BE2C (cell line): ENCODE measurements at regions not wholly inside any gene's neighbourhood (a gene's known extent, or its start where the extent isn't known, plus 50 kb on each side); places are given as distances from the start of the nearest gene placed in this dataset.
"Not testable (repeated sequence)": the region's sequence is repeated elsewhere in the genome, so short reads cannot be mapped to it uniquely, and the experiment has no call there.

Experiments used
- DNase-seq: peaks from one replicate; pipeline ENCODE4 v3.0.0-alpha.2; 2020
- H3K27me3 ChIP-seq: fragments of 250-450 bp; sonication (Bioruptor Pico); 2 replicates; pipeline ENCODE4 v1.5.1; 2020; ENCODE audit warnings: mild to moderate bottlenecking
- H3K36me3 ChIP-seq: fragments of 250-450 bp; sonication (Bioruptor Pico); 2 replicates; pipeline ENCODE4 v1.5.1; 2020; ENCODE audit warnings: mild to moderate bottlenecking
- H3K4me1 ChIP-seq: fragments of 250-450 bp; sonication (Bioruptor Pico); 2 replicates; pipeline ENCODE4 v1.5.1; 2020
- H3K4me3 ChIP-seq: 2 replicates; pipeline ENCODE4 v1.5.1; 2011; ENCODE audit warnings: low read depth, low read length
- H3K9me3 ChIP-seq: fragments of 250-450 bp; sonication (Bioruptor Pico); 2 replicates; pipeline ENCODE4 v1.5.1; 2020
- CTCF ChIP-seq: IDR thresholded peaks from 2 replicates; pipeline ENCODE4 v1.5.1; 2012; ENCODE audit warnings: mild to moderate bottlenecking, low read depth, low read length

GRCh38 chr11:112343368-112344039 lies 82.8 kb upstream of the PLET1 start:
- no peaks in the 10 kb centered on the region for H3K27me3 ChIP-seq
- H3K4me3 ChIP-seq = no peak overlapping the region
- no peak for DNase-seq
- H3K4me1 ChIP-seq = peaks cover 4% of the 10 kb centered on the region; the same call in 1 of the 2 replicates
- H3K36me3 ChIP-seq = no peaks in the 10 kb centered on the region
- no peaks in the 10 kb centered on the region for H3K9me3 ChIP-seq
- no peak for TF ChIP-seq CTCF

- no peak for DNase-seq
- H3K9me3 ChIP-seq = no peaks in the 10 kb centered on the region
- TF ChIP-seq CTCF = no peak
Observed at GRCh38 chr11:112344040-112344413, 83.4 kb upstream of the PLET1 start.

DNA sequence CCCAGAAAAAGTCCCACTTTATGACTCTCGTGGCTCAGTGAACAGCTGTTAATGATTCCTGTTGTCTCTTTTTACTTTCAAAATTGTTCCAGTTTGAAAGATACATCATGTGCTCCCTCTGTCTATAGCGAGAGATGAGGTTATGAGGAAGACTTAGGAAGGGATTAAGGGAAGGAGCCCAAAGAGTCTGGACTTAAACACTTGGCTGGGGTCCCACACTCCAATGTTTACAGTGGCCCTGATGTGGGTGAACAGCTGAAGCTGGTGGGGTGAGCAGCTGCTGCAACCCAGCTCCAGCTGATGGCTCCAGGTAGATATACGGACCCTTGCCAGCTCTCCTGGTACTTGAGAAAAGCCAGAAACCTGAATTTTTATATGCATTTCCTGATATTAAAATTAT lies 84.5 kb upstream of the PLET1 start:
- H3K4me1 ChIP-seq = peaks cover 4% of the 10 kb centered on the region; the same call in 1 of the 2 replicates
- no peaks in the 10 kb centered on the region for H3K27me3 ChIP-seq
- no peak for DNase-seq
- no peaks in the 10 kb centered on the region for H3K9me3 ChIP-seq
- H3K4me3 ChIP-seq = no peak overlapping the region
- no peak for TF ChIP-seq CTCF
- no peaks in the 10 kb centered on the region for H3K36me3 ChIP-seq

More at GRCh38 chr11:112344040-112344413, 83.4 kb upstream of the PLET1 start:
- H3K27me3 ChIP-seq = no peaks in the 10 kb centered on the region
- peaks cover 4% of the 10 kb centered on the region; the same call in 1 of the 2 replicates for H3K4me1 ChIP-seq
- no peak overlapping the region for H3K4me3 ChIP-seq
- no peaks in the 10 kb centered on the region for H3K36me3 ChIP-seq

DNA sequence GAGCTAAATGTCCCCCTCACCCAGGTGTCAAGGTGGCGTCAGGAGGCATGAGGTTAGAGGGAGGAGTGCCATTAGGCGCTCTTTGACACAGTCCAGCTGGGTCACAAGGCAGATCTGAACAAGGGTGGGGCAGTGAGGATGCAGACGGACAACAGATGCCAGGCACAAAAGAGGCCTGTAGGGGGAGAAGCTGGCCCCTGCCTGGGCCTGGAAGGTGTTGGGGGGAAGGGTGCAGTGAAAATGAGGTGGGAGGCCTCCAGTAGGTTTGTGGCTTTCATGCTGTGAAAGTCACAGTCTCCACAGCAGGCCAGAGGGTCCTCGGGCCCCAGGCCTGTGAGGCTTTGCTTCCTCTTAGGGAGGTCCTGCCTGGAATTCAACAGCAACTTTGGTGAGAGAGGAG lies 85.0 kb upstream of the PLET1 start:
- no peaks in the 10 kb centered on the region for H3K27me3 ChIP-seq
- H3K36me3 ChIP-seq = no peaks in the 10 kb centered on the region
- no peak overlapping the region for H3K4me3 ChIP-seq
- H3K9me3 ChIP-seq = no peaks in the 10 kb centered on the region
- peak; percentile 48 for TF ChIP-seq CTCF
- peaks cover 4% of the 10 kb centered on the region; the same call in 1 of the 2 replicates for H3K4me1 ChIP-seq
- peak; percentile 15 for DNase-seq

DNA sequence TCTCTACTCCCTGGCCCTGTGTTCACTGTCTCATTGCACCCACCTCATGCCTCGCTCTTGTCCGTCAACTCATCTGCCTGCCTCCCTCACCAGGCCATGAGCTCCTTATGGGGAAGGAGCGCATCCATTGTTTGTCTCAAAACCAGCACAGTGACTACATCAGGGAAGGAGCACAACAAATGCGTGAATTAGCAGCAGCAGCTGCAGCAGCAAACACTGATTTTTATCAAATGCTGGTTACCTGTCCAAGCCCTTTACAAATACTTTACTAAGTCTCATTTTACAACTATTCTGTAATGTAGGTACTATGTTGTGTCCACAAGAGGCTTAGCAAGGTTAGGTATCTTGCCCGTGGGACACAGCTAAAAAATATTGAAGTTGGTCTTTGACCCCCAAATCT lies 85.9 kb upstream of the PLET1 start:
- no peaks in the 10 kb centered on the region for H3K36me3 ChIP-seq
- no peak overlapping the region for H3K4me3 ChIP-seq
- no peaks in the 10 kb centered on the region for H3K9me3 ChIP-seq
- peaks cover 4% of the 10 kb centered on the region; the same call in 1 of the 2 replicates for H3K4me1 ChIP-seq
- H3K27me3 ChIP-seq = no peaks in the 10 kb centered on the region
- TF ChIP-seq CTCF = no peak
- no peak for DNase-seq

GRCh38 chr11:112348480-112349029 lies 87.9 kb upstream of the PLET1 start:
- DNase-seq = no peak
- Histone ChIP-seq H3K4me1 (peaks cover under 1% of the 10 kb centered on the region; the same call in 1 of the 2 replicates), H3K4me3 (no peak overlapping the region), H3K36me3 (no peaks in the 10 kb centered on the region), H3K9me3 (no peaks in the 10 kb centered on the region), H3K27me3 (no peaks in the 10 kb centered on the region)
- TF ChIP-seq CTCF = no peak

- not testable (repeated sequence) for H3K4me3 ChIP-seq, H3K9me3 ChIP-seq, H3K36me3 ChIP-seq, H3K4me1 ChIP-seq, DNase-seq, H3K27me3 ChIP-seq
Observed at GRCh38 chr11:112351423-112351822, 90.8 kb upstream of the PLET1 start.
